Lung (tissue), 11 donors: ENCODE measurements at regions not wholly inside any gene's neighbourhood (a gene's known extent, or its start where the extent isn't known, plus 50 kb on each side); places are given as distances from the start of the nearest gene placed in this dataset.

Experiments used
- ATAC-seq: fragments of 200-7000 bp; cut with Tn5 transposase; one replicate; pipeline ENCODE4 v1.9.1; 2020; ENCODE audit warnings: moderate number of reproducible peaks; ENCODE audit not compliant: insufficient read depth, low FRiP score
- DNase-seq, 3 donors: peaks; one replicate each; pipeline ENCODE4 v3.0.0-alpha.2; 2013 to 2017
- H3K27ac ChIP-seq, 2 donors: one replicate each; pipeline ENCODE4 v1.5.1; 2013; ENCODE audit warnings: mild to moderate bottlenecking in 2 of 2, moderate library complexity in 2 of 2, control low read depth in 1 of 2, inconsistent platforms in 1 of 2, low read depth in 1 of 2, low read length in 1 of 2
- H3K27me3 ChIP-seq, 3 donors: one replicate each; pipeline ENCODE4 v1.5.1; 2013; ENCODE audit warnings: low read length in 2 of 3; ENCODE audit not compliant: control insufficient read depth in 3 of 3, insufficient read depth in 3 of 3
- H3K36me3 ChIP-seq, 4 donors: one replicate each; pipeline ENCODE4 v1.5.1; 2013; ENCODE audit warnings: low read length in 4 of 4, mild to moderate bottlenecking in 1 of 4, moderate library complexity in 1 of 4; ENCODE audit not compliant: control insufficient read depth in 4 of 4, insufficient read depth in 4 of 4
- H3K4me1 ChIP-seq, 5 donors: one replicate each; pipeline ENCODE4 v1.5.1; 2013; ENCODE audit warnings: low read length in 5 of 5, mild to moderate bottlenecking in 2 of 5, moderate library complexity in 1 of 5; ENCODE audit not compliant: control insufficient read depth in 5 of 5, insufficient read depth in 5 of 5
- H3K4me3 ChIP-seq: one replicate; pipeline ENCODE4 v1.5.1; 2013; ENCODE audit warnings: mild to moderate bottlenecking, control low read depth, moderate library complexity
- H3K9ac ChIP-seq, 2 donors: one replicate each; pipeline ENCODE4 v1.5.1; 2013; ENCODE audit warnings: low read length in 2 of 2, control low read depth in 1 of 2; ENCODE audit not compliant: insufficient read depth in 1 of 2
- H3K9me3 ChIP-seq, 4 donors: one replicate each; pipeline ENCODE4 v1.5.1; 2013; ENCODE audit warnings: low read length in 3 of 4, mild to moderate bottlenecking in 1 of 4, moderate library complexity in 1 of 4; ENCODE audit not compliant: control insufficient read depth in 4 of 4, insufficient read depth in 3 of 4
- WGBS, 2 donors: extraction: QIAGEN DNeasy Blood & Tissue Kit; methylation state at CpG; one replicate each; pipeline ENCODE4 v1.1.7; 2013; 5-methylcytosine and 5-hydroxymethylcytosine counted together
- TF ChIP-seq, protein P1 (sequence below): IDR thresholded peaks from 2 replicates; pipeline ENCODE4 v1.5.1; 2012; ENCODE audit warnings: mild to moderate bottlenecking; ENCODE audit errors: control extremely low read depth, extremely low read depth
- donor health status: control.
- donor health status: control.
- donor health status: Bipolar disorder and iron deficiency.
- donor health status: healthy.
- donor health status: DM: yes; HTN: yes; CAD: no.

DNA sequence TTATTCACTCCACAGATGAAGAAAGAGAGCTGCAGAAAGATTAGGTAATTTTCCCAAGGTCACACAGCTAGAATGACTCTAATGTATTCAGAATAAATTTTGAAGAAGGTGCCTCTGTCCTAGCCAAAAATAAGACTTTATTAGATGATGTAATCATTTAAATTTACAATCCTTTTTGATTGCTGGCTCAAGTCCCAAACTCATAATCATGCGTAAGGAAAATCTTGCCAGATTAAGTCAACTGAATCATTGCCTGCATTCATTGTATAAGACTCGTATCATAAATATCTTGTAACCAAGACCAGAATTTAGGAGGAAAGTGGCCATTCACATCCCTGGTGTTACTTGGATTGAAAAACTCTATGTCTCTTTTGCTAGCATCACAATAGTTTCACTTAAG is 53.1 kb upstream of the STK39 start:
- TF ChIP-seq, protein P1, sequence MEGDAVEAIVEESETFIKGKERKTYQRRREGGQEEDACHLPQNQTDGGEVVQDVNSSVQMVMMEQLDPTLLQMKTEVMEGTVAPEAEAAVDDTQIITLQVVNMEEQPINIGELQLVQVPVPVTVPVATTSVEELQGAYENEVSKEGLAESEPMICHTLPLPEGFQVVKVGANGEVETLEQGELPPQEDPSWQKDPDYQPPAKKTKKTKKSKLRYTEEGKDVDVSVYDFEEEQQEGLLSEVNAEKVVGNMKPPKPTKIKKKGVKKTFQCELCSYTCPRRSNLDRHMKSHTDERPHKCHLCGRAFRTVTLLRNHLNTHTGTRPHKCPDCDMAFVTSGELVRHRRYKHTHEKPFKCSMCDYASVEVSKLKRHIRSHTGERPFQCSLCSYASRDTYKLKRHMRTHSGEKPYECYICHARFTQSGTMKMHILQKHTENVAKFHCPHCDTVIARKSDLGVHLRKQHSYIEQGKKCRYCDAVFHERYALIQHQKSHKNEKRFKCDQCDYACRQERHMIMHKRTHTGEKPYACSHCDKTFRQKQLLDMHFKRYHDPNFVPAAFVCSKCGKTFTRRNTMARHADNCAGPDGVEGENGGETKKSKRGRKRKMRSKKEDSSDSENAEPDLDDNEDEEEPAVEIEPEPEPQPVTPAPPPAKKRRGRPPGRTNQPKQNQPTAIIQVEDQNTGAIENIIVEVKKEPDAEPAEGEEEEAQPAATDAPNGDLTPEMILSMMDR = no peak
- Histone ChIP-seq H3K27ac (no peak overlapping the region), H3K36me3 (no peaks in the 10 kb centered on the region), H3K9ac (no peak overlapping the region), H3K27me3 (no peaks in the 10 kb centered on the region), H3K9me3 (peaks cover 0 to 2% (median 0%) of the 10 kb centered on the region in 4 donors), H3K4me1 (no peaks in the 10 kb centered on the region), H3K4me3 (no peak overlapping the region)
- ATAC-seq (no peak), DNase-seq (no peak)
- 68 to 93% methylated on average over 2 of the region's 2 CpGs for WGBS, 2 donors

DNA sequence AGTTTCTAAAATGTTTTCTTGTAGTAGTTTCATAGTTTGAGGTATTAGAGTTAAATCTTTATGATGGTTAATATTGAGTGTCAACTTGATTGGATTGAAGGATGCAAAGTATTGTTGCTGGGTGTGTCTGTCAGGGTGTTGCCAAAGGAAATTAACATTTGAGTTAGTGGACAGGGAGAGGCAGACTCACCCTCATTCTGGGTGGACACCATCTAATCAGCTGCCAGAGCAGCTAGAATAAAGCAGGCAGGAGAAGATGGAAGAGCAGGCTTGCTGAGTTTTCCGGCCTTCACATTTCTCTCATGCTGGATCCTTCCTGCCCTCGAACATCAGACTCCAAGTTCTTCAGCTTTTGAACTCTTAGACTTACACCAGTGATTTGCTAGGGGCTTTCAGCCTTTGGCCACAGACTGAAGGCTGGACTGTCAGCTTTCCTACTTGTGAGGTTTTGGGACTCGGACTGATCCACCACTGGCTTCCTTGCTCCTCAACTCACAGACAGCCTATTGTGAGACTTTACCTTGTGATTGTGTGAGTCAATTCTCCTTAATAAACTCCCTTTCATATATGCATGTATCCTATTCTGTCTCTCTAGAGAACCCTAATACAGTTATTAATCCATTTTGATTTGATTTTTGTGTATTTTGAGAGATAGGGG is 56.8 kb upstream of the STK39 start:
- H3K9ac ChIP-seq = no peak overlapping the region
- no peaks in the 10 kb centered on the region for H3K4me1 ChIP-seq
- H3K36me3 ChIP-seq = no peaks in the 10 kb centered on the region
- H3K27ac ChIP-seq = no peak overlapping the region
- H3K4me3 ChIP-seq = no peak overlapping the region
- TF ChIP-seq, protein P1 = no peak
- no peak for ATAC-seq
- H3K27me3 ChIP-seq = no peaks in the 10 kb centered on the region
- 91 to 96% methylated on average over 3 of the region's 3 CpGs for WGBS, 2 donors
- peaks cover 0 to 3% (median 0%) of the 10 kb centered on the region in 4 donors for H3K9me3 ChIP-seq
- DNase-seq = no peak

GRCh38 chr2:168307379-168307778 is 60.0 kb upstream of the STK39 start:
- Histone ChIP-seq H3K27ac (no peak overlapping the region), H3K27me3 (no peaks in the 10 kb centered on the region), H3K9me3 (peaks cover 0 to 3% (median 0%) of the 10 kb centered on the region in 4 donors), H3K9ac (no peak overlapping the region), H3K4me3 (no peak overlapping the region), H3K4me1 (peaks cover 0 to 4% (median 0%) of the 10 kb centered on the region in 5 donors), H3K36me3 (no peaks in the 10 kb centered on the region)
- DNase-seq = no peak
- TF ChIP-seq, protein P1 = no peak
- ATAC-seq = no peak

- Histone ChIP-seq H3K9ac (no peak overlapping the region), H3K4me1 (peaks cover 0 to 4% (median 0%) of the 10 kb centered on the region in 5 donors), H3K27me3 (no peaks in the 10 kb centered on the region), H3K36me3 (no peaks in the 10 kb centered on the region), H3K4me3 (no peak overlapping the region), H3K27ac (no peak overlapping the region), H3K9me3 (peaks cover 0 to 3% (median under 1%) of the 10 kb centered on the region in 4 donors)
- no peak for DNase-seq
- no peak for ATAC-seq
- TF ChIP-seq, protein P1 = no peak
- WGBS, 2 donors = 91 to 100% methylated on average over 1 of the region's 1 CpG
Measured at GRCh38 chr2:168310580-168310979, 63.2 kb upstream of the STK39 start.
